Osteoblast (primary cell): ENCODE measurements at regions not wholly inside any gene's neighbourhood (a gene's known extent, or its start where the extent isn't known, plus 50 kb on each side); places are given as distances from the start of the nearest gene placed in this dataset.

Experiments used
- DNase-seq: peaks from one replicate; pipeline ENCODE4 v3.0.0; 2011; ENCODE audit warnings: low spot score, mixed read lengths; ENCODE audit not compliant: insufficient read length; ENCODE audit errors: missing footprints
- H2AFZ ChIP-seq: 2 replicates; pipeline ENCODE4 v1.6.0; 2011; ENCODE audit warnings: mild to moderate bottlenecking, low read length
- H3K27ac ChIP-seq: 2 replicates; pipeline ENCODE4 v1.5.1; 2011; ENCODE audit warnings: mild to moderate bottlenecking, low read depth, low read length, moderate library complexity
- H3K27me3 ChIP-seq: 2 replicates; pipeline ENCODE4 v1.6.0; 2012; ENCODE audit warnings: mild to moderate bottlenecking, control low read depth, inconsistent platforms, low read length, moderate library complexity; ENCODE audit not compliant: insufficient read depth
- H3K36me3 ChIP-seq: 2 replicates; pipeline ENCODE4 v1.5.1; 2011; ENCODE audit warnings: mild to moderate bottlenecking, low read length, control low read depth, moderate library complexity; ENCODE audit not compliant: insufficient read depth
- H3K4me1 ChIP-seq: 2 replicates; pipeline ENCODE4 v1.5.1; 2011; ENCODE audit warnings: mild to moderate bottlenecking, low read length, control low read depth, moderate library complexity; ENCODE audit not compliant: insufficient read depth
- H3K4me2 ChIP-seq: 2 replicates; pipeline ENCODE4 v1.6.0; 2011; ENCODE audit warnings: mild to moderate bottlenecking, low read length; ENCODE audit not compliant: insufficient read depth
- H3K4me3 ChIP-seq: fragments of 200-600 bp; sonication (generic); 3 replicates; pipeline ENCODE4 v1.5.1; 2012; ENCODE audit warnings: mild to moderate bottlenecking, low read length, inconsistent platforms; ENCODE audit not compliant: insufficient read depth
- H3K79me2 ChIP-seq: 2 replicates; pipeline ENCODE4 v1.6.0; 2012; ENCODE audit warnings: mild to moderate bottlenecking, low read length, control low read depth, inconsistent platforms; ENCODE audit not compliant: insufficient read depth
- H3K9me3 ChIP-seq: 2 replicates; pipeline ENCODE4 v1.5.1; 2011; ENCODE audit warnings: low read depth, low read length, control low read depth
- H4K20me1 ChIP-seq: 2 replicates; pipeline ENCODE4 v1.6.0; 2012; ENCODE audit warnings: mild to moderate bottlenecking, low read length, control low read depth; ENCODE audit not compliant: insufficient read depth
- CTCF ChIP-seq: IDR thresholded peaks from 2 replicates; pipeline ENCODE4 v1.5.1; 2011; ENCODE audit warnings: mild to moderate bottlenecking, low read depth, low read length, moderate library complexity; ENCODE audit errors: extremely low read depth

GRCh38 chr1:218882454-218882853 is 291.2 kb upstream of the LYPLAL1 start:
- Histone ChIP-seq H3K4me1 (no peaks in the 10 kb centered on the region), H4K20me1 (no peaks in the 10 kb centered on the region), H3K79me2 (no peaks in the 10 kb centered on the region), H2AFZ (no peak overlapping the region), H3K27ac (no peak overlapping the region), H3K4me2 (no peak overlapping the region), H3K36me3 (no peaks in the 10 kb centered on the region), H3K4me3 (no peak overlapping the region), H3K9me3 (no peaks in the 10 kb centered on the region), H3K27me3 (no peaks in the 10 kb centered on the region)
- no peak for DNase-seq
- TF ChIP-seq CTCF = no peak

GRCh38 chr1:218886101-218886871 is 287.4 kb upstream of the LYPLAL1 start:
- no peaks in the 10 kb centered on the region for H3K9me3 ChIP-seq
- H2AFZ ChIP-seq = no peak overlapping the region
- peak; percentile 68 for DNase-seq
- no peaks in the 10 kb centered on the region for H3K27me3 ChIP-seq
- no peak overlapping the region for H3K27ac ChIP-seq
- no peaks in the 10 kb centered on the region for H4K20me1 ChIP-seq
- no peaks in the 10 kb centered on the region for H3K79me2 ChIP-seq
- no peak overlapping the region for H3K4me3 ChIP-seq
- no peaks in the 10 kb centered on the region for H3K36me3 ChIP-seq
- H3K4me2 ChIP-seq = no peak overlapping the region
- TF ChIP-seq CTCF = no peak
- no peaks in the 10 kb centered on the region for H3K4me1 ChIP-seq

GRCh38 chr1:218887141-218887925 is 286.3 kb upstream of the LYPLAL1 start:
- H3K4me3 ChIP-seq = no peak overlapping the region
- no peaks in the 10 kb centered on the region for H4K20me1 ChIP-seq
- no peak overlapping the region for H3K27ac ChIP-seq
- H3K79me2 ChIP-seq = no peaks in the 10 kb centered on the region
- H3K9me3 ChIP-seq = no peaks in the 10 kb centered on the region
- no peaks in the 10 kb centered on the region for H3K4me1 ChIP-seq
- DNase-seq = no peak
- no peaks in the 10 kb centered on the region for H3K27me3 ChIP-seq
- no peak overlapping the region for H3K4me2 ChIP-seq
- no peaks in the 10 kb centered on the region for H3K36me3 ChIP-seq
- no peak for TF ChIP-seq CTCF
- H2AFZ ChIP-seq = no peak overlapping the region

GRCh38 chr1:218890451-218890850 is 283.2 kb upstream of the LYPLAL1 start:
- no peaks in the 10 kb centered on the region for H3K4me1 ChIP-seq
- no peaks in the 10 kb centered on the region for H3K27me3 ChIP-seq
- TF ChIP-seq CTCF = no peak
- no peak overlapping the region for H2AFZ ChIP-seq
- no peaks in the 10 kb centered on the region for H3K79me2 ChIP-seq
- no peaks in the 10 kb centered on the region for H3K9me3 ChIP-seq
- H3K4me2 ChIP-seq = no peak overlapping the region
- H3K36me3 ChIP-seq = no peaks in the 10 kb centered on the region
- H3K4me3 ChIP-seq = no peak overlapping the region
- H4K20me1 ChIP-seq = no peaks in the 10 kb centered on the region
- no peak for DNase-seq
- no peak overlapping the region for H3K27ac ChIP-seq
